HL-60 (cell line): ENCODE measurements at regions not wholly inside any gene's neighbourhood (a gene's known extent, or its start where the extent isn't known, plus 50 kb on each side); places are given as distances from the start of the nearest gene placed in this dataset.

ENCODE experiments used
- DNase-seq, 2 experiments: peaks; one replicate each; pipeline ENCODE4 v3.0.0-alpha.2; 2010 to 2020; ENCODE audit warnings: low read depth in 1 of 2, low spot score in 1 of 2
- H3K27ac ChIP-seq: fragments of 250-450 bp; sonication (Bioruptor Pico); replicated peaks from 2 replicates; pipeline ENCODE4 v1.5.1; 2020; ENCODE audit warnings: mild to moderate bottlenecking, moderate library complexity
- H3K27me3 ChIP-seq: fragments of 250-450 bp; sonication (Bioruptor Pico); 2 replicates; pipeline ENCODE4 v1.5.1; 2021; ENCODE audit warnings: mild to moderate bottlenecking, moderate library complexity; ENCODE audit not compliant: insufficient read depth, poor library complexity, severe bottlenecking
- H3K4me3 ChIP-seq: replicated peaks from 2 replicates; pipeline ENCODE4 v1.5.1; 2011; ENCODE audit warnings: mild to moderate bottlenecking, control low read depth, low read length; ENCODE audit not compliant: insufficient read depth
- CTCF ChIP-seq: IDR thresholded peaks from one replicate; pipeline ENCODE4 v1.5.1; 2011; ENCODE audit warnings: low read length, control low read depth, inconsistent platforms; ENCODE audit not compliant: insufficient read depth
- GABPA ChIP-seq: IDR thresholded peaks from 2 replicates; pipeline ENCODE4 v1.6.1; 2012; ENCODE audit warnings: low read depth
- POLR2AphosphoS5 ChIP-seq: IDR thresholded peaks from 2 replicates; pipeline ENCODE4 v1.6.1; 2012; ENCODE audit warnings: low read depth
- SPI1 ChIP-seq: IDR thresholded peaks from 2 replicates; pipeline ENCODE4 v1.6.1; 2012; ENCODE audit warnings: low read depth, mild to moderate bottlenecking, borderline replicate concordance
- TF ChIP-seq, protein P1 (sequence below): IDR thresholded peaks from 2 replicates; pipeline ENCODE4 v1.6.1; 2012; ENCODE audit warnings: low read depth; ENCODE audit not compliant: insufficient replicate concordance

GRCh38 chr4:31169846-31170245 is 449.7 kb downstream of the PCDH7 start:
- no peak for TF ChIP-seq GABPA
- TF ChIP-seq CTCF = no peak
- TF ChIP-seq, protein P1, sequence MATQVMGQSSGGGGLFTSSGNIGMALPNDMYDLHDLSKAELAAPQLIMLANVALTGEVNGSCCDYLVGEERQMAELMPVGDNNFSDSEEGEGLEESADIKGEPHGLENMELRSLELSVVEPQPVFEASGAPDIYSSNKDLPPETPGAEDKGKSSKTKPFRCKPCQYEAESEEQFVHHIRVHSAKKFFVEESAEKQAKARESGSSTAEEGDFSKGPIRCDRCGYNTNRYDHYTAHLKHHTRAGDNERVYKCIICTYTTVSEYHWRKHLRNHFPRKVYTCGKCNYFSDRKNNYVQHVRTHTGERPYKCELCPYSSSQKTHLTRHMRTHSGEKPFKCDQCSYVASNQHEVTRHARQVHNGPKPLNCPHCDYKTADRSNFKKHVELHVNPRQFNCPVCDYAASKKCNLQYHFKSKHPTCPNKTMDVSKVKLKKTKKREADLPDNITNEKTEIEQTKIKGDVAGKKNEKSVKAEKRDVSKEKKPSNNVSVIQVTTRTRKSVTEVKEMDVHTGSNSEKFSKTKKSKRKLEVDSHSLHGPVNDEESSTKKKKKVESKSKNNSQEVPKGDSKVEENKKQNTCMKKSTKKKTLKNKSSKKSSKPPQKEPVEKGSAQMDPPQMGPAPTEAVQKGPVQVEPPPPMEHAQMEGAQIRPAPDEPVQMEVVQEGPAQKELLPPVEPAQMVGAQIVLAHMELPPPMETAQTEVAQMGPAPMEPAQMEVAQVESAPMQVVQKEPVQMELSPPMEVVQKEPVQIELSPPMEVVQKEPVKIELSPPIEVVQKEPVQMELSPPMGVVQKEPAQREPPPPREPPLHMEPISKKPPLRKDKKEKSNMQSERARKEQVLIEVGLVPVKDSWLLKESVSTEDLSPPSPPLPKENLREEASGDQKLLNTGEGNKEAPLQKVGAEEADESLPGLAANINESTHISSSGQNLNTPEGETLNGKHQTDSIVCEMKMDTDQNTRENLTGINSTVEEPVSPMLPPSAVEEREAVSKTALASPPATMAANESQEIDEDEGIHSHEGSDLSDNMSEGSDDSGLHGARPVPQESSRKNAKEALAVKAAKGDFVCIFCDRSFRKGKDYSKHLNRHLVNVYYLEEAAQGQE = no peak
- no peak for TF ChIP-seq SPI1
- TF ChIP-seq POLR2AphosphoS5 = no peak
- Histone ChIP-seq H3K27ac (no peak overlapping the region), H3K27me3 (no peaks in the 10 kb centered on the region), H3K4me3 (no peak overlapping the region)
- DNase-seq = no peak

- Histone ChIP-seq H3K27ac (no peak overlapping the region), H3K27me3 (no peaks in the 10 kb centered on the region), H3K4me3 (no peak overlapping the region)
- no peak for DNase-seq
- TF ChIP-seq POLR2AphosphoS5 (no peak), CTCF (no peak), SPI1 (no peak), GABPA (no peak)
- TF ChIP-seq, protein P1 = no peak
These were observed 451.2 kb downstream of the PCDH7 start for GRCh38 chr4:31171362-31171761.

DNA sequence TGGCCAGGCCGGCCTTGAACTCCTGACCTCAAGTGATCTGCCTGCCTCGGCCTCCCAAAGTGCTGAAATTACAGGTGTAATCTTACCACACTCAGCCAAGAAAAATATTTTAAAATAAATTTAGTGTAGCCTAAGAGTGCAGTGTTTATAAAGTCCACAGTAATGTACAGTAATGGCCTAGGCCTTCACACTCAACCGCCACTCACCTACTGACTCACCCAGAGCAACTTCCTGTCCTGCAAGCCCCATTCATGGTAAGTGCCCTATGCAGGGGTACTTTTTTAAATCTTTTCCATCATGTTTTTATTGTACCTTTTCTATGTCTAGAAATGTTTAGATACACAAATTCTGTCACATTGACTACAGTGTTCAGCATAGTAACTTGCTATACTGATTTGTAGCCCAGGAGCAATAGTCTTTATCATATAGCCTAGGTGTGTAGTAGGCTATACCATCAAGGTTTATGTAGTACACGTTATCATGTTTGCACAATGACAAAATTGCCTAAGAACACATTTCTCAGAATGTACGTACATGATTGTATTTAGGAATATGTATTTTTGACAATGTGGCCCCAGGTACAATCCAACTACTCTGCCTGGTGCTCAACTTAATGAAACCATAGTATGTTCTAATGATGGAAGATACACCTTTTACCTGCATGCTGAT is 455.2 kb downstream of the PCDH7 start:
- Histone ChIP-seq H3K4me3 (no peak overlapping the region), H3K27me3 (no peaks in the 10 kb centered on the region), H3K27ac (no peak overlapping the region)
- no peak for DNase-seq
- TF ChIP-seq CTCF (no peak), POLR2AphosphoS5 (no peak), SPI1 (no peak), GABPA (no peak)
- TF ChIP-seq, protein P1 = no peak
